WTC11 (cell line): ENCODE measurements at regions not wholly inside any gene's neighbourhood (a gene's known extent, or its start where the extent isn't known, plus 50 kb on each side); places are given as distances from the start of the nearest gene placed in this dataset.

Source experiments
- CBFB ChIP-seq: sonication (generic); formaldehyde crosslinking; IDR thresholded peaks from 2 replicates; pipeline ENCODE4 v1.8.1; 2022; ENCODE audit warnings: mild to moderate bottlenecking, low read depth, missing genetic modification reagents
- TF ChIP-seq, protein P1 (sequence below): fragments of 200-600 bp; IDR thresholded peaks from 2 replicates; pipeline ENCODE4 v1.8.0; 2022; ENCODE audit warnings: antibody characterized with exemption
- TF ChIP-seq, protein P2 (sequence below): sonication (generic); formaldehyde crosslinking; IDR thresholded peaks from 2 replicates; pipeline ENCODE4 v1.8.1; 2023; ENCODE audit warnings: mild to moderate bottlenecking, missing genetic modification reagents, moderate library complexity
- TF ChIP-seq, protein P3 (sequence below): sonication (generic); formaldehyde crosslinking; IDR thresholded peaks from 2 replicates; pipeline ENCODE4 v1.8.0; 2022; ENCODE audit warnings: mild to moderate bottlenecking, missing genetic modification reagents

DNA sequence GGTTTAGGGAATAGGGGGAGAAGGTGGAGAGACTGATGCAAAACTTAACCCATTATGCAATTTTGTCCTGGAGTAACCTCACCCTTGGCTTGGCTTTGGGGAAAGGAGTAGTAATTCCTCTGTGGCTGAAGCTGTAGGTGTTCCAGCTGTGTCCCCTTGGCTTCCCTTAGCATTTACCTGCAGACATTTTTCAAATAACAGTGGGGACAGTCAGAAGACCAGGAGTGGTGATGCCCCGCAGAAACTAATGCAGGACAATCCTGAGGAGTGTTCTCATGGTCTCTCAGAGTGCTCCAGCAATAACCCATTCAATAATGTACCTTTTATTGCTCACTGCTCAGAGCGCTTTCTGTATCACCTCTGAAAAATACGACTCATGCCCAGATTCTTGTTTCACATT is 282.1 kb downstream of the ZEB1 start:
- TF ChIP-seq, protein P1, sequence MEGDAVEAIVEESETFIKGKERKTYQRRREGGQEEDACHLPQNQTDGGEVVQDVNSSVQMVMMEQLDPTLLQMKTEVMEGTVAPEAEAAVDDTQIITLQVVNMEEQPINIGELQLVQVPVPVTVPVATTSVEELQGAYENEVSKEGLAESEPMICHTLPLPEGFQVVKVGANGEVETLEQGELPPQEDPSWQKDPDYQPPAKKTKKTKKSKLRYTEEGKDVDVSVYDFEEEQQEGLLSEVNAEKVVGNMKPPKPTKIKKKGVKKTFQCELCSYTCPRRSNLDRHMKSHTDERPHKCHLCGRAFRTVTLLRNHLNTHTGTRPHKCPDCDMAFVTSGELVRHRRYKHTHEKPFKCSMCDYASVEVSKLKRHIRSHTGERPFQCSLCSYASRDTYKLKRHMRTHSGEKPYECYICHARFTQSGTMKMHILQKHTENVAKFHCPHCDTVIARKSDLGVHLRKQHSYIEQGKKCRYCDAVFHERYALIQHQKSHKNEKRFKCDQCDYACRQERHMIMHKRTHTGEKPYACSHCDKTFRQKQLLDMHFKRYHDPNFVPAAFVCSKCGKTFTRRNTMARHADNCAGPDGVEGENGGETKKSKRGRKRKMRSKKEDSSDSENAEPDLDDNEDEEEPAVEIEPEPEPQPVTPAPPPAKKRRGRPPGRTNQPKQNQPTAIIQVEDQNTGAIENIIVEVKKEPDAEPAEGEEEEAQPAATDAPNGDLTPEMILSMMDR, result no peak
- no peak for TF ChIP-seq CBFB (CRISPR knock-in tag)
- TF ChIP-seq, protein P2, sequence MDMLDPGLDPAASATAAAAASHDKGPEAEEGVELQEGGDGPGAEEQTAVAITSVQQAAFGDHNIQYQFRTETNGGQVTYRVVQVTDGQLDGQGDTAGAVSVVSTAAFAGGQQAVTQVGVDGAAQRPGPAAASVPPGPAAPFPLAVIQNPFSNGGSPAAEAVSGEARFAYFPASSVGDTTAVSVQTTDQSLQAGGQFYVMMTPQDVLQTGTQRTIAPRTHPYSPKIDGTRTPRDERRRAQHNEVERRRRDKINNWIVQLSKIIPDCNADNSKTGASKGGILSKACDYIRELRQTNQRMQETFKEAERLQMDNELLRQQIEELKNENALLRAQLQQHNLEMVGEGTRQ (CRISPR knock-in tag), result no peak
- TF ChIP-seq, protein P3, sequence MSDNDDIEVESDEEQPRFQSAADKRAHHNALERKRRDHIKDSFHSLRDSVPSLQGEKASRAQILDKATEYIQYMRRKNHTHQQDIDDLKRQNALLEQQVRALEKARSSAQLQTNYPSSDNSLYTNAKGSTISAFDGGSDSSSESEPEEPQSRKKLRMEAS (CRISPR knock-in tag), result no peak
